H1 (cell line): ENCODE measurements at regions not wholly inside any gene's neighbourhood (a gene's known extent, or its start where the extent isn't known, plus 50 kb on each side); places are given as distances from the start of the nearest gene placed in this dataset.

Source experiments
- GABPA ChIP-seq: IDR thresholded peaks from 2 replicates; pipeline ENCODE4 v1.6.1; 2011; ENCODE audit warnings: mild to moderate bottlenecking, low read length, moderate library complexity, borderline replicate concordance; ENCODE audit not compliant: insufficient read depth
- KDM5A ChIP-seq: fragments of 200-600 bp; IDR thresholded peaks from 2 replicates; pipeline ENCODE4 v1.7.1; 2012; ENCODE audit warnings: mild to moderate bottlenecking, low read length, inconsistent platforms, mixed read lengths
- PHF8 ChIP-seq: fragments of 200-600 bp; sonication (generic); conservative IDR thresholded peaks from 2 replicates; pipeline ENCODE4 v1.7.1; 2012; ENCODE audit warnings: low read depth, mild to moderate bottlenecking, inconsistent platforms, low read length, moderate library complexity
- POLR2AphosphoS5 ChIP-seq: IDR thresholded peaks from 2 replicates; pipeline ENCODE4 v1.6.1; 2011; ENCODE audit warnings: low read depth, low read length
- YY1 ChIP-seq: IDR thresholded peaks from 2 replicates; pipeline ENCODE4 v1.6.1; 2011; ENCODE audit warnings: low read depth, mild to moderate bottlenecking, low read length
- TF ChIP-seq, protein P1 (sequence below), 3 experiments: IDR thresholded peaks; 1 replicate in 2 of 3; 2 replicates in 1 of 3; pipeline versions ENCODE4 v1.5.1 to v1.6.1; 2011; ENCODE audit warnings: low read length in 3 of 3, mild to moderate bottlenecking in 3 of 3, inconsistent platforms in 2 of 3, low read depth in 1 of 3, moderate library complexity in 1 of 3; ENCODE audit not compliant: insufficient read depth in 1 of 3; ENCODE audit errors: control extremely low read depth in 1 of 3

DNA sequence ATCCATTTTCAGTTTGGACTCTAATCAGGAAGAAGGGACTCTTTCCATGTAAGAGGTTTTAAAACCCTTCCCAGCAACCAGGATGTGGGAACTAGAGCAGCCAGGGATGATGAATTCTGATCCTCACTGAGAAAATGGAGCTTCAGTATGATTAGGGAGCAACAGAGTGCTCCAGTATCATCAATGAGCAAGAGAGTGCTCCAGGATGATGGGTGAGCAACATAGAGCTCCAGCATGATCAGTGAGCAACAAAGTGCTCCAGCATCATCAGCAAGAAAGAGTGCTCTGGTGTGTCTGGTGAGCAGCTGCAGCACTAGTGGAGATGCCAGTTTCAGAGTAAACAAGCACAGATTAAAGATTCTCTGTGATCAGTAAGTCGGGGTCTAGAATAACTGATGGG lies 106.4 kb upstream of the LPP start:
- TF ChIP-seq, protein P1, sequence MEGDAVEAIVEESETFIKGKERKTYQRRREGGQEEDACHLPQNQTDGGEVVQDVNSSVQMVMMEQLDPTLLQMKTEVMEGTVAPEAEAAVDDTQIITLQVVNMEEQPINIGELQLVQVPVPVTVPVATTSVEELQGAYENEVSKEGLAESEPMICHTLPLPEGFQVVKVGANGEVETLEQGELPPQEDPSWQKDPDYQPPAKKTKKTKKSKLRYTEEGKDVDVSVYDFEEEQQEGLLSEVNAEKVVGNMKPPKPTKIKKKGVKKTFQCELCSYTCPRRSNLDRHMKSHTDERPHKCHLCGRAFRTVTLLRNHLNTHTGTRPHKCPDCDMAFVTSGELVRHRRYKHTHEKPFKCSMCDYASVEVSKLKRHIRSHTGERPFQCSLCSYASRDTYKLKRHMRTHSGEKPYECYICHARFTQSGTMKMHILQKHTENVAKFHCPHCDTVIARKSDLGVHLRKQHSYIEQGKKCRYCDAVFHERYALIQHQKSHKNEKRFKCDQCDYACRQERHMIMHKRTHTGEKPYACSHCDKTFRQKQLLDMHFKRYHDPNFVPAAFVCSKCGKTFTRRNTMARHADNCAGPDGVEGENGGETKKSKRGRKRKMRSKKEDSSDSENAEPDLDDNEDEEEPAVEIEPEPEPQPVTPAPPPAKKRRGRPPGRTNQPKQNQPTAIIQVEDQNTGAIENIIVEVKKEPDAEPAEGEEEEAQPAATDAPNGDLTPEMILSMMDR (IDR thresholded peaks at IDR 0.05; ENCODE audit: control extremely low read depth in 1 of 3, insufficient read depth in 1 of 3, low read depth in 1 of 3, low read length in 3 of 3), result no peak
- TF ChIP-seq YY1, result no peak
- TF ChIP-seq GABPA, result no peak
- TF ChIP-seq PHF8, result no peak
- no peak for TF ChIP-seq KDM5A
- TF ChIP-seq POLR2AphosphoS5, result no peak
